ENCODE measurements at regions not wholly inside any gene's neighbourhood (a gene's known extent, or its start where the extent isn't known, plus 50 kb on each side); places are given as distances from the start of the nearest gene placed in this dataset.

- CTCF ChIA-PET = no interaction called here
- Histone ChIP-seq H3K4me1 (no peaks in the 10 kb centered on the region), H3K4me2 (no peak overlapping the region), H3K4me3 (no peak overlapping the region), H3K27ac (no peak overlapping the region), H3K9me3 (no peaks in the 10 kb centered on the region)
- DNase-seq (ENCODE audit: low read depth in 1 of 2, low spot score in 1 of 2) (no peak), FAIRE-seq (no peak), ATAC-seq (no peak)
- TF ChIP-seq MAZ (IDR thresholded peaks at IDR 0.05; ENCODE audit: borderline replicate concordance, low read depth, low read length) (no peak), BHLHE40 (IDR thresholded peaks at IDR 0.05; ENCODE audit: low read depth, low read length) (no peak), CTCF (IDR thresholded peaks at IDR 0.05) (no peak), NFE2L2 (conservative IDR thresholded peaks at IDR 0.05; ENCODE audit: low read length) (no peak), CHD4 (IDR thresholded peaks at IDR 0.05; ENCODE audit: borderline replicate concordance) (no peak), E2F6 (IDR thresholded peaks at IDR 0.05; ENCODE audit: borderline replicate concordance, low read depth) (no peak), CBX2 (IDR thresholded peaks at IDR 0.05; ENCODE audit: borderline replicate concordance, low read depth) (no peak), EHMT2 (IDR thresholded peaks at IDR 0.05; ENCODE audit: low read depth) (no peak), HEYL (CRISPR knock-in tag; IDR thresholded peaks at IDR 0.05) (no peak), FOSB (CRISPR knock-in tag; IDR thresholded peaks at IDR 0.05) (no peak), POLR2A (IDR thresholded peaks at IDR 0.05; ENCODE audit: low read length) (no peak), PHF8 (IDR thresholded peaks at IDR 0.05; ENCODE audit: borderline replicate concordance, low read depth) (no peak), TP53 (CRISPR knock-in tag; IDR thresholded peaks at IDR 0.05) (no peak)
- POLR2A ChIA-PET = no interaction called here
Observed at GRCh38 chr14:30211326-30211725, 283.7 kb upstream of the PRKD1 start.

GRCh38 chr14:30214014-30214413, 286.4 kb upstream of the PRKD1 start:
- no peak overlapping the region for H3K4me3 ChIP-seq
- ChIA-PET POLR2A (no interaction called here), CTCF (interaction anchor here (0.6 to 3.7 kb wide), 36 partner anchors 9 to 1464 kb away, joined by 3 to 41 read pairs (median 4); no protein-coding TSS in a partner anchor)
- no peak overlapping the region for H3K27ac ChIP-seq
- TF ChIP-seq RAD21 (conservative IDR thresholded peaks at IDR 0.05 in 1 of 2, IDR thresholded peaks at IDR 0.05 in 1 of 2) (no peak), ZSCAN20 (CRISPR knock-in tag; IDR thresholded peaks at IDR 0.05) (no peak), CHD2 (IDR thresholded peaks at IDR 0.05; ENCODE audit: low read length, partially characterized antibody) (no peak), RNF2 (IDR thresholded peaks at IDR 0.05; ENCODE audit: borderline replicate concordance, low read depth) (no peak), E2F6 (IDR thresholded peaks at IDR 0.05; ENCODE audit: borderline replicate concordance, low read depth) (no peak), CEBPB (IDR thresholded peaks at IDR 0.05) (no peak), MAFK (IDR thresholded peaks at IDR 0.05; ENCODE audit: partially characterized antibody) (no peak), FOXS1 (CRISPR knock-in tag; IDR thresholded peaks at IDR 0.05) (no peak), RCOR1 (IDR thresholded peaks at IDR 0.05; ENCODE audit: low read depth, low read length) (no peak), ZC3H11A (IDR thresholded peaks at IDR 0.05) (no peak), HMGXB4 (CRISPR knock-in tag; IDR thresholded peaks at IDR 0.05; ENCODE audit: borderline replicate concordance) (no peak), CBX8 (IDR thresholded peaks at IDR 0.05) (no peak), CHD4 (IDR thresholded peaks at IDR 0.05; ENCODE audit: borderline replicate concordance) (no peak), NPAS2 (CRISPR knock-in tag; IDR thresholded peaks at IDR 0.05; ENCODE audit: borderline replicate concordance) (no peak)
- TF ChIP-seq, protein P1, sequence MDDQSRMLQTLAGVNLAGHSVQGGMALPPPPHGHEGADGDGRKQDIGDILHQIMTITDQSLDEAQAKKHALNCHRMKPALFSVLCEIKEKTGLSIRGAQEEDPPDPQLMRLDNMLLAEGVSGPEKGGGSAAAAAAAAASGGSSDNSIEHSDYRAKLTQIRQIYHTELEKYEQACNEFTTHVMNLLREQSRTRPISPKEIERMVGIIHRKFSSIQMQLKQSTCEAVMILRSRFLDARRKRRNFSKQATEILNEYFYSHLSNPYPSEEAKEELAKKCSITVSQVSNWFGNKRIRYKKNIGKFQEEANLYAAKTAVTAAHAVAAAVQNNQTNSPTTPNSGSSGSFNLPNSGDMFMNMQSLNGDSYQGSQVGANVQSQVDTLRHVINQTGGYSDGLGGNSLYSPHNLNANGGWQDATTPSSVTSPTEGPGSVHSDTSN (IDR thresholded peaks at IDR 0.05) = no peak
- TF ChIP-seq, protein P2, sequence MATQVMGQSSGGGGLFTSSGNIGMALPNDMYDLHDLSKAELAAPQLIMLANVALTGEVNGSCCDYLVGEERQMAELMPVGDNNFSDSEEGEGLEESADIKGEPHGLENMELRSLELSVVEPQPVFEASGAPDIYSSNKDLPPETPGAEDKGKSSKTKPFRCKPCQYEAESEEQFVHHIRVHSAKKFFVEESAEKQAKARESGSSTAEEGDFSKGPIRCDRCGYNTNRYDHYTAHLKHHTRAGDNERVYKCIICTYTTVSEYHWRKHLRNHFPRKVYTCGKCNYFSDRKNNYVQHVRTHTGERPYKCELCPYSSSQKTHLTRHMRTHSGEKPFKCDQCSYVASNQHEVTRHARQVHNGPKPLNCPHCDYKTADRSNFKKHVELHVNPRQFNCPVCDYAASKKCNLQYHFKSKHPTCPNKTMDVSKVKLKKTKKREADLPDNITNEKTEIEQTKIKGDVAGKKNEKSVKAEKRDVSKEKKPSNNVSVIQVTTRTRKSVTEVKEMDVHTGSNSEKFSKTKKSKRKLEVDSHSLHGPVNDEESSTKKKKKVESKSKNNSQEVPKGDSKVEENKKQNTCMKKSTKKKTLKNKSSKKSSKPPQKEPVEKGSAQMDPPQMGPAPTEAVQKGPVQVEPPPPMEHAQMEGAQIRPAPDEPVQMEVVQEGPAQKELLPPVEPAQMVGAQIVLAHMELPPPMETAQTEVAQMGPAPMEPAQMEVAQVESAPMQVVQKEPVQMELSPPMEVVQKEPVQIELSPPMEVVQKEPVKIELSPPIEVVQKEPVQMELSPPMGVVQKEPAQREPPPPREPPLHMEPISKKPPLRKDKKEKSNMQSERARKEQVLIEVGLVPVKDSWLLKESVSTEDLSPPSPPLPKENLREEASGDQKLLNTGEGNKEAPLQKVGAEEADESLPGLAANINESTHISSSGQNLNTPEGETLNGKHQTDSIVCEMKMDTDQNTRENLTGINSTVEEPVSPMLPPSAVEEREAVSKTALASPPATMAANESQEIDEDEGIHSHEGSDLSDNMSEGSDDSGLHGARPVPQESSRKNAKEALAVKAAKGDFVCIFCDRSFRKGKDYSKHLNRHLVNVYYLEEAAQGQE (IDR thresholded peaks at IDR 0.05) = no peak
- no peak overlapping the region for H3K4me2 ChIP-seq
- FAIRE-seq (no peak), ATAC-seq (no peak), DNase-seq (ENCODE audit: low read depth in 1 of 2, low spot score in 1 of 2) (no peak)
- no peaks in the 10 kb centered on the region for H3K4me1 ChIP-seq
- H3K9me3 ChIP-seq = no peaks in the 10 kb centered on the region
- 47% methylated on average over 3 of the region's 3 CpGs for WGBS (ENCODE audit: missing lambda C conversion rate)
